H1 (cell line): ENCODE measurements at regions not wholly inside any gene's neighbourhood (a gene's known extent, or its start where the extent isn't known, plus 50 kb on each side); places are given as distances from the start of the nearest gene placed in this dataset.
A peak's percentile ranks its signal among the peaks of the same experiment; 100 is the strongest.

Experiments
- CBX8 ChIP-seq: fragments of 300-800, 300-1000 bp; sonication (generic); IDR thresholded peaks from 2 replicates; pipeline ENCODE4 v1.7.1; 2016; ENCODE audit warnings: low read depth, low read length, borderline replicate concordance
- CTCF ChIP-seq, 3 experiments: IDR thresholded peaks; 1 replicate in 2 of 3; 2 replicates in 1 of 3; pipeline versions ENCODE4 v1.5.1 to v1.6.1; 2011; ENCODE audit warnings: low read length in 3 of 3, mild to moderate bottlenecking in 3 of 3, inconsistent platforms in 2 of 3, low read depth in 1 of 3, moderate library complexity in 1 of 3; ENCODE audit not compliant: insufficient read depth in 1 of 3; ENCODE audit errors: control extremely low read depth in 1 of 3
- MAFK ChIP-seq: IDR thresholded peaks from 2 replicates; pipeline ENCODE4 v1.6.1; 2012; ENCODE audit warnings: low read depth, mild to moderate bottlenecking, improper control_type of control experiment, low read length
- NRF1 ChIP-seq: IDR thresholded peaks from 2 replicates; pipeline ENCODE4 v1.6.1; 2011; ENCODE audit warnings: mild to moderate bottlenecking, low read depth, low read length, improper control_type of control experiment
- PHF8 ChIP-seq: fragments of 200-600 bp; sonication (generic); conservative IDR thresholded peaks from 2 replicates; pipeline ENCODE4 v1.7.1; 2012; ENCODE audit warnings: low read depth, mild to moderate bottlenecking, inconsistent platforms, low read length, moderate library complexity
- SIN3A ChIP-seq, 2 experiments: IDR thresholded peaks in 1 of 2; conservative IDR thresholded peaks in 1 of 2; 2 replicates each; pipeline ENCODE4 v1.6.1; 2011 to 2012; ENCODE audit warnings: low read length in 2 of 2, improper control_type of control experiment in 1 of 2, low read depth in 1 of 2, mild to moderate bottlenecking in 1 of 2

GRCh38 chr9:19698960-19699359, 89.9 kb downstream of the SLC24A2 start:
- TF ChIP-seq NRF1 (no peak), CTCF (IDR thresholded peaks at IDR 0.05; ENCODE audit: control extremely low read depth in 1 of 3, insufficient read depth in 1 of 3, low read depth in 1 of 3, low read length in 3 of 3) (no peak), SIN3A (conservative IDR thresholded peaks at IDR 0.05 in 1 of 2, IDR thresholded peaks at IDR 0.05 in 1 of 2; ENCODE audit: low read depth in 1 of 2, low read length in 2 of 2) (0 out of 4 replicates have a peak, but pooled peaks of 1 of the 2 experiments have one; percentile 24), PHF8 (no peak), MAFK (no peak), CBX8 (no peak)
